Kidney epithelial cell (primary cell): ENCODE measurements at regions not wholly inside any gene's neighbourhood (a gene's known extent, or its start where the extent isn't known, plus 50 kb on each side); places are given as distances from the start of the nearest gene placed in this dataset.

Source experiments
- DNase-seq: peaks from one replicate; pipeline ENCODE4 v3.0.0-alpha.2; 2010; ENCODE audit warnings: low read depth
- H3K27me3 ChIP-seq: 2 replicates; pipeline ENCODE4 v1.6.0; 2011; ENCODE audit warnings: low read length; ENCODE audit not compliant: control insufficient read depth, insufficient read depth
- H3K36me3 ChIP-seq: 2 replicates; pipeline ENCODE4 v1.5.1; 2011; ENCODE audit warnings: low read length; ENCODE audit not compliant: control insufficient read depth, insufficient read depth
- H3K4me3 ChIP-seq: 2 replicates; pipeline ENCODE4 v1.5.1; 2011; ENCODE audit warnings: low read depth, mild to moderate bottlenecking, control low read depth, low read length
- TF ChIP-seq, protein P1 (sequence below): IDR thresholded peaks from 2 replicates; pipeline ENCODE4 v1.5.1; 2011; ENCODE audit warnings: mild to moderate bottlenecking, moderate library complexity, low read length, control low read depth, inconsistent platforms; ENCODE audit not compliant: insufficient read depth, poor library complexity, severe bottlenecking

DNA sequence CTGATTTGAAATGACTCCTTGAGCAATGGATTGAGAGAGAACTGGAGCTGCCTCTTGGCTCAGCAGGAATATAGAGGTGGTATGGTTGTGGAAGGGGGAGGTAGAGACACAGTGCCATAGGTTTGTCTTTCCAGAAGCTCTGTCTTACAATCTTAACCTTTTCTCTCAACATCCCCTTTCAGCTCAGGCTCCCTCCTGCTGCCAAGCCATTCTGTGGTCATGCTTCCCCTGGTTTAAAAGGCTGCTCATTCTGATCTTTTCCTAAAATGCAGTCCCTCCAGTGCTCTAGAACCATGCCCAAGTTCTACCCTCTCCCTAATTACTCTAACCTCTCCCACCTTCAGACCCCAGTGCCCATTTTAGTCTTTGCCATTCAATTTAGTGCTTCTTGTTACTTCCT is 517.9 kb upstream of the MARCKS start:
- no peak for DNase-seq
- Histone ChIP-seq H3K4me3 (no peak overlapping the region), H3K27me3 (no peaks in the 10 kb centered on the region), H3K36me3 (no peaks in the 10 kb centered on the region)
- TF ChIP-seq, protein P1, sequence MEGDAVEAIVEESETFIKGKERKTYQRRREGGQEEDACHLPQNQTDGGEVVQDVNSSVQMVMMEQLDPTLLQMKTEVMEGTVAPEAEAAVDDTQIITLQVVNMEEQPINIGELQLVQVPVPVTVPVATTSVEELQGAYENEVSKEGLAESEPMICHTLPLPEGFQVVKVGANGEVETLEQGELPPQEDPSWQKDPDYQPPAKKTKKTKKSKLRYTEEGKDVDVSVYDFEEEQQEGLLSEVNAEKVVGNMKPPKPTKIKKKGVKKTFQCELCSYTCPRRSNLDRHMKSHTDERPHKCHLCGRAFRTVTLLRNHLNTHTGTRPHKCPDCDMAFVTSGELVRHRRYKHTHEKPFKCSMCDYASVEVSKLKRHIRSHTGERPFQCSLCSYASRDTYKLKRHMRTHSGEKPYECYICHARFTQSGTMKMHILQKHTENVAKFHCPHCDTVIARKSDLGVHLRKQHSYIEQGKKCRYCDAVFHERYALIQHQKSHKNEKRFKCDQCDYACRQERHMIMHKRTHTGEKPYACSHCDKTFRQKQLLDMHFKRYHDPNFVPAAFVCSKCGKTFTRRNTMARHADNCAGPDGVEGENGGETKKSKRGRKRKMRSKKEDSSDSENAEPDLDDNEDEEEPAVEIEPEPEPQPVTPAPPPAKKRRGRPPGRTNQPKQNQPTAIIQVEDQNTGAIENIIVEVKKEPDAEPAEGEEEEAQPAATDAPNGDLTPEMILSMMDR, result no peak

DNA sequence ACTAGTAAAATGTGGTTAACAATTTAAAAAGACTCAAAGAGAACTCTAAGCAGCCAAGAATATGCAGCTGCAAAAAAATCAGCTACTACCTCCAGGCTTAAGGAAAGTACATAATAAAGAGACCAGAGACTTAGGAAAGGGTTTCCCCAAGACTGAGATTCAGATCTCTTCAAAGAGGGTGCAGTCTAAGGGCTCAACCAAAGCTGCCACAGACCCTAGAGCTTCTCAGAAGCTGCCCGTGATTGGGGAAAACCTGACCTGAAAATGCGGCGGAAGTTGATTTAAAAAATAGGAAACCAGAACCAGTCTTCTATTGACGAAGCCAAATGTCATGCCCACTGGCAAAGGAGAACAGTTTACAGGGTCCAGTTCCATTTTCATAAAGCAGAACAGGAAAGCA is 516.8 kb upstream of the MARCKS start:
- Histone ChIP-seq H3K36me3 (no peaks in the 10 kb centered on the region), H3K27me3 (no peaks in the 10 kb centered on the region), H3K4me3 (no peak overlapping the region)
- DNase-seq, result no peak
- TF ChIP-seq, protein P1, result no peak

GRCh38 chr6:113343940-113344339 is 513.2 kb upstream of the MARCKS start:
- no peak overlapping the region for H3K4me3 ChIP-seq
- no peaks in the 10 kb centered on the region for H3K27me3 ChIP-seq
- TF ChIP-seq, protein P1, result no peak
- DNase-seq, result no peak
- H3K36me3 ChIP-seq, result no peaks in the 10 kb centered on the region

- no peak overlapping the region for H3K4me3 ChIP-seq
- H3K27me3 ChIP-seq, result no peaks in the 10 kb centered on the region
- H3K36me3 ChIP-seq, result no peaks in the 10 kb centered on the region
- no peak for DNase-seq
- TF ChIP-seq, protein P1, result no peak
These were observed 512.2 kb upstream of the MARCKS start for GRCh38 chr6:113344969-113345368.

DNA sequence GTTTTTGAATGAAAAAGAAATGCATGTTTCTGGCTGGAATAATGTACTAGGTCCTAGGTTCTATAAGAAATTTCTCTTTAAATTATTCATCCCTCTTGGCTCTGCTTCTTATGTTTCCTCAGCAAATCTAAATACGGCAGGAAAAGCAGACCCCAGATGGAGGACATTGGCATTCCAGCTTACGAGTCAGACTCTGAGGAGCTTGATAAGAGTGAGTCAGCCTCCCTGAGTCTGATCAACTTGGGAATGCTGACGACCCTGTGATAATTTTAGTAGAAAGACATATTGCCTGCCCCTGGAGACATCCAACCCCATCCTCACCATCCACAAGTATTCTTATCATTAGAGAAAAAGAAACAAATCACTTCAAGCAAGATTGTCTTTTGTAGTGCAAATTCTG is 509.7 kb upstream of the MARCKS start:
- no peaks in the 10 kb centered on the region for H3K36me3 ChIP-seq
- DNase-seq, result no peak

DNA sequence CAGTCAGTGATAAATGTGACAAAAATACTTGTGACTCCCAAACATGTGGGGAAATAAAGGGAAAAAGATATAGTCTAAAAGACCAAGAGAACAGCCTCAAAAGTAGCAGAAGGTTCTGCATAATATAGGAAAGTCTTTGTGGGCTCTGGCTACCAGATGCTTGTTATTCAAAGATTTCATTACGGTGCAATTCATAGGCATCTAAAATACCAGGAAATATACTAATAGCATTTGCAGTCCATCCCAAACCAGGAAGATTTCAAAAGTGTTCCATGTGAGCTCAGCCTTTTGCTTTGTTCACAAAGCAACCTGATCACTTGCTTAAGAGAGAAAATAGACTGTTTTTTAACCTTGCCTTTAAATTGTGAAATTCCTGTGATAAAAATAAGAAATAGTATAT is 506.7 kb upstream of the MARCKS start:
- Histone ChIP-seq H3K27me3 (no peaks in the 10 kb centered on the region), H3K36me3 (no peaks in the 10 kb centered on the region), H3K4me3 (no peak overlapping the region)
- TF ChIP-seq, protein P1, result no peak
- no peak for DNase-seq

More for the DNA sequence above, 509.7 kb upstream of the MARCKS start:
- Histone ChIP-seq H3K27me3 (no peaks in the 10 kb centered on the region), H3K4me3 (no peak overlapping the region)
- TF ChIP-seq, protein P1, result no peak
